Right ventricle myocardium inferior (tissue), 1 donor: ENCODE measurements at regions not wholly inside any gene's neighbourhood (a gene's known extent, or its start where the extent isn't known, plus 50 kb on each side); places are given as distances from the start of the nearest gene placed in this dataset.
"Not testable (repeated sequence)": the region's sequence is repeated elsewhere in the genome, so short reads cannot be mapped to it uniquely, and the experiment has no call there.

Source experiments
- ATAC-seq: fragments of 200-7000 bp; cut with Tn5 transposase; one replicate; pipeline ENCODE4 v1.9.1; 2020; ENCODE audit warnings: mild to moderate bottlenecking, moderate library complexity
- DNase-seq: peaks from one replicate; pipeline ENCODE4 v3.0.0; 2021; ENCODE audit errors: missing footprints
- intact Hi-C: fragments of 100-400 bp; cut with DNase I; formaldehyde crosslinking; loops from one replicate; pipeline ENCODE4 v1.11.0; 2022
- donor health status: DM: no; HTN: yes; CAD: no; lungs with severe emphysema.

DNA sequence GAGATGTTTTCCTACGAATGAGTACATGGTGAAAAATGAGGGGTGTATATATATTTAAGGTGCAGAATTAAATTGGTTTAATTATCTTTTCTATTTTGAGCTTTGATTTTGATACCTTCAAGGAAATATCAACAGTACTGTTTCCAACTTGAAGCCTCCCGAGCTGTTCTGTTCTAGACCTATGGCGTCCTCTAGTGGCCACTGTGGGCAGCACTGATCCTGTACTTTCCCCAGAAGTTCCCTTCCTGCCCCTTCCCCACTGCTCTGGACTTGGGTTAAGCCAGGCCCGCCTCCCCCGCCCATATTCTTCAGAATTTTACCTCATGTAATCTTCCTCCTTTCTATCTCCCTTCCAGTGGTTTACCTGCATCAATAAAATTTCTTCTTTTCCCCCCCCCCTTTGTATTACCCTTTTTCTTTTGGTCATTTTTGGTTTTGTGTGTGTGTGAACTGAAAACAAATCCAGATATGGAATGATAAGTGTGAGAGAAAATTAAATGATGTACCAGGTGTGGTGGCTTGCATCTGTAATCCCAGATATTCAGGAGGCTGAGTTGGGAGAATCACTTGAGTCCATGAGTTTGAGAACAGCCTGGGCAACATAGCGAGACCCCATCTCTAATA is 1643.5 kb downstream of the TP53TG3F start:
- no peak for ATAC-seq
- intact Hi-C loops = no loop called here

GRCh38 chr16:35111772-35112171 is 1652.4 kb downstream of the TP53TG3F start:
- intact Hi-C loops, ATAC-seq, DNase-seq: not testable (repeated sequence)

More for the DNA sequence above, 1643.5 kb downstream of the TP53TG3F start:
- no peak for DNase-seq

- DNase-seq (no peak), ATAC-seq (no peak)
- intact Hi-C loops = no loop called here
Observed at GRCh38 chr16:35131429-35131828, 1672.0 kb downstream of the TP53TG3F start.

DNA sequence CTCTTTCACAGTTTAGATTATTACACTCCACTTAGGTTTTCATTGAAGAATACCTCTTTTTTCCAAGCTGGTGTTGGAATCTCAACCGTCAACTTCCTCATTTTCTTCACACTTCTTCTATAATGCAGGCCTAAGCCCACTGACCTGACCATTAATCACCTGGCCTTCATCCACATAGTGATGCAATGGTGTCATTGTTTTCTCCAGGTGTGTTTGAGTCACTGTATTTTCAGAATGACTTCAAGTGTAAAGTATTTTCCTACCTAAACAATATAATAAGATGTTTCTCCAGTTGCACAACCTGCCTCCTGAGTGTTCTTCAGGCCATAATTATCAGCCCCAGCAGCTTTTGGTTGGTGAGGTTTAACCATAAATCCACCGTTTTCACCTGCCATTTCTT is 1675.1 kb downstream of the TP53TG3F start:
- no peak for DNase-seq
- ATAC-seq = no peak
- intact Hi-C loops = no loop called here

DNA sequence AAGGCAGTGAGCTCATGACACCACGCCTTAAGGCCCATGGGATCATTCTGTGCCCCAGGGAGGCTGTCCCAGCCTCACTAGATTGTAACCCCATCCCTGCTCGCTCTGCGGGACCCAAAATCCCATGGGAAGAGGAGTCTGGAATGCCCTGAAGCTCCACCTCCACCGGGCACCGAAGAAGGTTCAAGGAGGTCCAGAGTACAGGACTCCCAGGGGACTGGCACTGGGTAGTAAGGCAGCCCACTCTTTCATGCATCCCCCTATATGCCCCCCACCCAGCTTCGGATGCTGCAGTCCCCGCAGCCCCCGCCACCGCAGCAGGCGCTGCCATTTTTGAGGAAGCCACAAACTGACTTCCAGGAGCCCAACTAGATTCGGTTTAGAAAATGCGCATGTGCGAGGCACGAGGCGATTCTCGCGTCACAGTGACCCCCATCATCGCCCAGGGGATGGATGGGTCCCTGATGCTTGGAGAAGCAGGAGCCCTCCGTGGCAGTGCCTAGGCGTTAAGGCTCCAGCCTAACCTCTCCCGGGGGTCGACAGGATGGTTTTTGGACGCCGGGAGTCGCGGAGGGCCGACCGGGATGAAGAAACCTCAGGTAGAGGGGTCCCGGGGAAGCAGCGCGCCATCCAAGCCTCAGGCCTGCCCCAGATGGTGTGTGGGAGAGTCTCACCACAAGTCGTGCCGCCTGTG is 1681.0 kb downstream of the TP53TG3F start:
- no peak for ATAC-seq
- intact Hi-C loops = no loop called here
- DNase-seq = peak; percentile 51

GRCh38 chr16:35141303-35141702 is 1681.9 kb downstream of the TP53TG3F start:
- no peak for DNase-seq
- ATAC-seq = no peak
- intact Hi-C loops = no loop called here

DNA sequence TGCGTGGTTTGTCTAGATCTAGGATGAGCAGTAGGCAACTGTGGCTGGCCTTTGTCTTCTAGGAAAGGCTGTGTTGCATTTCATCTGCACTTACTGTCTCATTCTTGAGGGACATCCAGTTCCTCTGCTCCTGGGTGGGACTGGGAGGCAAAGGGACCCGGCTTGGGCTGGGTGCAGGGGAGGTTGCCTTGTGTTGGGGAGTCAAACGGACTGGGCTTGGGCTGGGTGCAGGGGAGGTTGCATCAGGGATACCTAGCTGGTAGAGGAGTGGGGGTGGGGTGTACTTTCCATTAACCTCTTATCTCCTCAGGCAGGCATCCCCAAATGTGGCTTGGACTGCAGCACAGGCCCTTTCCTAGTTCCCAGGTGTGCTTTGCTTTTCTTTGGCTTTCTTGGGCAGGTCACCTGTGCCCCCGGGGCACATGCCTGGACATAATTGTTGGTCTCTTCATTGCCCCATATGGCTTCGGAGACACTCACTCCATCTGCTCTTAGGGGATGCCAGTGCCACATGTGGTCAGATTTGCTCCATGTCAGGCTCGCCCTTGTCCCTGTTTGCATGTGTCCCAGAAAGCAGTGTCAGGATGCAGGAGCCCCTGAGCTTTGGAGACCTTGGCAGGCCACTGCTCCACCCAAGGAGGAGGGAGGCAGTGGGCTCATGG is 1682.9 kb downstream of the TP53TG3F start:
- DNase-seq (peak; percentile 57), ATAC-seq (no peak)
- intact Hi-C loops = no loop called here

DNA sequence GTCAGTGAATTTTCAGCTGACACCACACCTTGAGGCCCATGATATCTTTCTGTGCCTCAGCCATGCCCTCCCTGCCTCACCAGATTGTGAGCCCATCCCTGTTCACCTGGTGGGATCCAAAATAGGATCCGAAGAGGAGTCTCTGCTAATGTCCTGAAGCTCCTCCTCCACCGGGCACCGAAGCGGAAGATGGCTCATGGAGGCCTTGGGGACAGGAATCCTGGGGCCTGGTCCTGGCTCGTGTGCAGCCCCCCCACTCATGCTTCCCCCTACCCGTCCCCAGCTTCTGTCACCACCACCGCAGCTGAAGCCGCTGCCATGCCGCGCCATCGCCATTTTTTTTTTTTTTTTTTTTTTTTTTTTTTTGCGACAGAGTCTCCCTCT is 1683.4 kb downstream of the TP53TG3F start:
- ATAC-seq = no peak
- no peak for DNase-seq
- intact Hi-C loops = no loop called here

DNA sequence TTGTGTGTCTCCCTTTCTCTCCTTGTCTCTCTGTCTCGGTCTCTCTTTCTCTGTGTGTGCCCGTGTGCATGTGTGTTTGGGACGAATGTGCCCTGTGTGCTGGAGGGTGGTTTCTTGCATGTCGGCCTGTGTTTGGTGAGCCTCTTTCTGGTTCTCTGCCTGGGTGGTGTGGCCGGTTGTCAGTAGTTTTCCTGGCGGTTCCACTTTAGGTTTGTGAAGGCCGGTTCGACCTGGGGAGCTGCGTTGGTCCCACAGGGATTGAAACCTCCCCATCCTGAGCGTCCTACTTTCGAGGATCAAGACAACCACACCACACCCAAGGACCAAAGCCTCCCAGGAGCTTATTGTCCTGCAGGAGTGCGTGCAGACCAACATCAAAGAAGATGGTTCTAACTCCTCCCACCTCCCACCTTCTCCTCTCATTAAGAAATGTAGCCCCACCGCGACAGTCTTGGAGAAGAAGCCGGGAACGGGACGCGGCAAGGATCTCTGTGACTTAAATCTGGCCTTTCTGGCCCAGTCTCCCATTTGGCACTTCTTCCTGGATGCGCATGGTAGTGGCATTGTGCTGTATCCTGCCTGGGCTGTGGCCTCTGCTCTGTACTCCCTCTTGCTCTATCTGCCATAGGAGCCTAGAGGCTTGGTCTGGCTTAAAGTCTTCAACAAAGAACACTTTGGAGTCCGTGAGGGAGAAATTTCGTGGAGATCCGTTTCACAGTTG is 1685.0 kb downstream of the TP53TG3F start:
- no peak for ATAC-seq
- intact Hi-C loops = no loop called here
- DNase-seq = no peak

GRCh38 chr16:35146031-35146710 is 1686.8 kb downstream of the TP53TG3F start:
- ATAC-seq (no peak), DNase-seq (no peak)
- intact Hi-C loops = no loop called here

DNA sequence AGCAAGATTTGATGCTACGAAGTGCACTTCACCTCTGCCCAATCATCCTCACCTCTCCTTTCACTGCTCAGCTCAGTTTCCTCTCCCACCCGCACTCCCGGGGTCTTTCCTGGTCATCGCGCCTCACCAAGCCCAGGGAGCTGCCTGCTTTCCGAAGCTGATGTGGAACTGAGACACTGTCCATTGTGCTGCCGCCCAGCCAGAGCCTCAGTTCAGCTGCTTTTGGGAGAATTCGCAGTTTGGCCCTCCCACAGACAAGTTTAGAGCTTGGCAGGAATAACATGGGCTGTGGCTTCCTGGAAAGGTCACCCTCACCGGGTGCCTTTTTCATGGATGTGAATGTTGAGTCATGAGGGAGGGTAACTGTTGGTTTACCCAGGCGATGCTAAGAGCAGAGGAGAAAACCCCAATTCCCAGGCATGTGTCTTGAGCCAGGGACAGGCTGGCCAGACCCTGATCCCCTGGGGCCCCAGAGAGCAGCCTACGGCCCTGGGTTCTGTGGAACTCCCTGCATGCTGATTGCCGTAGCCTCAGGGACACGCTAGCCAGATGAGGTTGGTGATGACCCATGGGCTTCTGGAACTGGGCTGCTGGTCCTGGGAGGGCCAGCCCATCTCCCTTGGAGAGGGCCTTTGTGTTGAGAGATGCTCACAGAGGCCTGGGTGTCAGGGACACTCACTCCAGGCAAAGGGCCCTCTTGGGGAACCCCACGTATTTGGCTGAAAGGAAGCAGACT is 1687.5 kb downstream of the TP53TG3F start:
- DNase-seq (no peak), ATAC-seq (no peak)
- intact Hi-C loops = no loop called here

DNA sequence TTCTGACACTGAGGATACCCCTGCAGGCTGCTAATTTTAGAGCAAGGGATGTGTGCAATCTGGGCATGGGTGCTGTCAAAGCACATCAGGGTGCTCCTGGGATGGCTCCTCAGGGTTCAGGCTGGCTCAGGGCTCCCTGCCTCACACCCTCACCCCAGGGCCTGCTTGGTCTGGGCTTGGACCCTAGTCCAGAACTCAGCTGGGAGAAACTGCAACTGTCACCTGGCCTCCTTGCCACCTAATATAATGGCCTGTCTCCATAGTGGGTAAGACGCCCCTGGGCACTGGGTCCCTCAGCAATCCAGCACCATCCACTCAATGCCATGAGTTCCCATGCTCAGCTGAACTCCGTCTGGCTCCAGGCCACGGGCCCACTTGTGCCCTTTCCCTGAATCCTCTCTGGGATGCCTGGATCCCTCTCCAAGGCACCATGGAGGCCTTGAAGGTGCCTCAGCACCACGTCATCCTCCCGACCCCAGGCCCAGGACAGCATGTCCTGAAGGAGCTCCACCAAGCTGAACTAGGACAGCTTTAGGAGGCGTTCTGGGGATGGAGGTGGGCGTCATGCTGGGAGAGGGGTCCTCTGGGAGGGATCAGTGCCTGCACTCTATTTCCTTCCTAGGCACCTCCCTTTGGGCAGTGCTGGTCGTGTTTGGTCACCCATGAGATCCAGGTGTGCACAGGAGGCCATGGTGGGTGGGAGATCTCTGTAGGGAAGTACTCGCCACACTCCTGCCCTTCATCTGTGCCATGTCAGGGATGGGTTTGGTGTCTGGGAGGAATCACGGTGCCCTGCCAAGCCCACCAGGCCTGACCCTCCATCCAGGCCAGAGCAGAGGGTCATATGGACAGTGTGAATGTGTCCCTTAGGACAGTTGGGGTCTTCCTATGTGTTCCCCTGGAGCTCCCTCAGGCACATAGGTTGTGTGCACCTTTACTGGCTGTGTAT is 1688.4 kb downstream of the TP53TG3F start:
- no peak for ATAC-seq
- intact Hi-C loops = no loop called here
- DNase-seq = no peak

- DNase-seq (no peak), ATAC-seq (no peak)
- intact Hi-C loops = no loop called here
Observed at GRCh38 chr16:35148748-35149147, 1689.3 kb downstream of the TP53TG3F start.

GRCh38 chr16:35149550-35149949 is 1690.1 kb downstream of the TP53TG3F start:
- intact Hi-C loops = no loop called here
- DNase-seq (no peak), ATAC-seq (no peak)

DNA sequence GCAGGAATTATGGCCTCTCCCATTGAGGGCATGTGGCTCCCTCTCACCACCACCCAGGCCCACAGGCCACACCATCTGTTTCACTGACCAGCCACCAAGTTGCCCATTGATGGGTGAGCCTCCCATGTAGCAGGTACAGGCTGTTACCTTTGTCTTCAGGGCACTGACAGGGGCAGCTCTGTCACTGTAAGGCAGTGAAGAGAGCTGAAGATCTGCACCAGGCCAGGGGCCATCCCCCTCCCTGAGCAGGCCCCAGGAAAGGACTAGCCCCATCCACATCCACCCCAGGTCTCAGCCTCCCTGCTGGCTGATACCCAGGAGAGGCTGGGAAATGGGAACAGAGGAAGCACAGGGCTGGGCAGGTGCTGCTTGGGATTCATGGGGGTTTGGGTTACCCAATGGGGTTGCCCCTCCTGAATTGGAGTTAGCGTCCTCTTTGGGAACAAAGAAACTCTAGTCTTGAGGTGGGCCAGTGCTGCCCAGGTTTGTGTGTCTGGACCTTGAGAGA is 1691.4 kb downstream of the TP53TG3F start:
- ATAC-seq (no peak), DNase-seq (no peak)
- intact Hi-C loops = no loop called here

- no peak for DNase-seq
- intact Hi-C loops = no loop called here
- ATAC-seq = no peak
Observed at GRCh38 chr16:35152067-35152627, 1692.7 kb downstream of the TP53TG3F start.

DNA sequence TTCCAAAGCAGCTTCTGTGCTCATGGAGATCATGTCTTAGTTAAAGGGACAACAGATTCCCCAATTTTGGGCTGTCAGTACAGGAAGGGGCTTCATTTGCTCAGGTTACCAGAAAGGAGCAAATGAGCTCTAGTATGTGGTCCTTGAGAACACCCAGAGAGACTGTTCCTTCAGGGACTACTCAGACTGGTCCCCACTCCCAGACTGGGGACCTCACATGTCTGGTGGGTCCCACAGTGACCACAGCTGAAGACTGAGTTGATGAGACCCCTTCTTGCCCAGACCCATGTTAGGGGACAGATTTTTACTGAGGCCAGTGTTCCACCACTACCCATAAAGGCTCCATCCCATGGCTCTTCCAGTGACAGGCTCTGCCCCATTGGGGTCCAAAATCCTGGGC is 1695.2 kb downstream of the TP53TG3F start:
- DNase-seq (no peak), ATAC-seq (no peak)
- intact Hi-C loops = no loop called here
